ENCODE measurements at regions not wholly inside any gene's neighbourhood (a gene's known extent, or its start where the extent isn't known, plus 50 kb on each side); places are given as distances from the start of the nearest gene placed in this dataset.

DNA sequence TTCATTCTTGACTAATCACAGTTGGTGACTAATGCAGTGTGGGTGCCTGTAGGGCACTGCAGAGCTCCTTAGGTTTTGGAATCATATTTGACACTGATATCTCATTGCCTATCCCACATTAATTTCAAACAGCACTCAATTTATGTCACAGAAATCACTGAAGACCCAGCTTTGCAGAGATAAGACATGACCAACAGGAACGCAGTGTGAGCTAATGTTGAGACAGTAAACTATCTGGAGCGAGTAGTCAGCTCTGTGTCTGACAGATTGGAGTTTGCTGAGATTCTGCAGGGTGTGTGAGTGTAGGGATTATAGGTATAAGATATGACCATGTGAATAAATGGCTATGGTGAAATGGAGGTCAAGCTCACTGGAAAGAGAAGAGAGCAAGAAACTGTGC, 1586.1 kb upstream of the AGA start:
- DNase-seq (ENCODE audit: low read depth): no peak
- Mint-ChIP-seq H3K36me3 (ENCODE audit: low read depth, unreplicated experiment) (no peaks in the 10 kb centered on the region), H3K4me3 (ENCODE audit: unreplicated experiment) (no peak overlapping the region), H3K27ac (ENCODE audit: unreplicated experiment) (no peak overlapping the region), H3K9me3 (ENCODE audit: unreplicated experiment) (peaks cover 11% of the 10 kb centered on the region), H3K4me1 (ENCODE audit: low read depth, unreplicated experiment) (peaks cover 6% of the 10 kb centered on the region), H3K27me3 (ENCODE audit: low read depth, unreplicated experiment) (no peaks in the 10 kb centered on the region)
- no peak for FAIRE-seq
- no peaks in the 10 kb centered on the region for H4K20me1 ChIP-seq (ENCODE audit: insufficient read depth, low read length)
- TF ChIP-seq, protein P1, sequence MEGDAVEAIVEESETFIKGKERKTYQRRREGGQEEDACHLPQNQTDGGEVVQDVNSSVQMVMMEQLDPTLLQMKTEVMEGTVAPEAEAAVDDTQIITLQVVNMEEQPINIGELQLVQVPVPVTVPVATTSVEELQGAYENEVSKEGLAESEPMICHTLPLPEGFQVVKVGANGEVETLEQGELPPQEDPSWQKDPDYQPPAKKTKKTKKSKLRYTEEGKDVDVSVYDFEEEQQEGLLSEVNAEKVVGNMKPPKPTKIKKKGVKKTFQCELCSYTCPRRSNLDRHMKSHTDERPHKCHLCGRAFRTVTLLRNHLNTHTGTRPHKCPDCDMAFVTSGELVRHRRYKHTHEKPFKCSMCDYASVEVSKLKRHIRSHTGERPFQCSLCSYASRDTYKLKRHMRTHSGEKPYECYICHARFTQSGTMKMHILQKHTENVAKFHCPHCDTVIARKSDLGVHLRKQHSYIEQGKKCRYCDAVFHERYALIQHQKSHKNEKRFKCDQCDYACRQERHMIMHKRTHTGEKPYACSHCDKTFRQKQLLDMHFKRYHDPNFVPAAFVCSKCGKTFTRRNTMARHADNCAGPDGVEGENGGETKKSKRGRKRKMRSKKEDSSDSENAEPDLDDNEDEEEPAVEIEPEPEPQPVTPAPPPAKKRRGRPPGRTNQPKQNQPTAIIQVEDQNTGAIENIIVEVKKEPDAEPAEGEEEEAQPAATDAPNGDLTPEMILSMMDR (IDR thresholded peaks at IDR 0.05; ENCODE audit: insufficient read depth, low read depth, low read length): no peak
- TF ChIP-seq EZH2 (IDR thresholded peaks at IDR 0.05; ENCODE audit: insufficient read depth, low read length): no peak
- H3K79me2 ChIP-seq (ENCODE audit: insufficient read depth, low read length): no peaks in the 10 kb centered on the region
- H3K4me2 ChIP-seq (ENCODE audit: low read length): no peak overlapping the region
- no peaks in the 10 kb centered on the region for H3K9me3 ChIP-seq (ENCODE audit: insufficient read depth, low read depth, low read length)
- no peaks in the 10 kb centered on the region for H3K36me3 ChIP-seq (ENCODE audit: insufficient read depth, low read length)
- H2AFZ ChIP-seq (ENCODE audit: low read depth, low read length): no peak overlapping the region
- no peak overlapping the region for H3K27ac ChIP-seq (ENCODE audit: low read depth, low read length)
- H3K4me1 ChIP-seq (ENCODE audit: insufficient read depth, low read length): no peaks in the 10 kb centered on the region
- H3K4me3 ChIP-seq (ENCODE audit: insufficient read depth, low read depth, low read length): no peak overlapping the region
- H3K9ac ChIP-seq (ENCODE audit: low read length): no peak overlapping the region
- no peaks in the 10 kb centered on the region for H3K27me3 ChIP-seq (ENCODE audit: insufficient read depth, low read length)

DNA sequence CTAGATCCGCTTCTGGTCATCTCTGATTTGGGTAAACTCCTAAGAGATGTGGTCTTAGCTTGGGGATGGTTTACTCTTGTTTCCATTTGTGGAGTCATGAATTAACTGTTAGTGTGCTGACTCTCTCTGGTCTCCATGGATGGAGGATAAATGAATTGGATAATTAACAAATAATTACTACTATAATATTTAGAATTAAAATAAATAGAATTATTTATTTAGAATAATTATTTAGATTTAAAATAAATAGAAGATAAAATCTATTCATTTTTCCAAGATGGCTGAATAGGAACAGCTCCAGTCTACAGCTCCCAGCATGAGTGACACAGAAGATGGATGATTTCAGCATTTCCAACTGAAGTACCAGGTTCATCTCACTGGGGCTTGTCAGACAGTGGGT, 1587.4 kb upstream of the AGA start:
- no peak overlapping the region for H3K27ac ChIP-seq (ENCODE audit: low read depth, low read length)
- no peak overlapping the region for H3K4me3 ChIP-seq (ENCODE audit: insufficient read depth, low read depth, low read length)
- no peaks in the 10 kb centered on the region for H3K4me1 ChIP-seq (ENCODE audit: insufficient read depth, low read length)
- H3K9ac ChIP-seq (ENCODE audit: low read length): no peak overlapping the region
- FAIRE-seq (no peak), DNase-seq (ENCODE audit: low read depth) (no peak)
- no peak overlapping the region for H3K4me2 ChIP-seq (ENCODE audit: low read length)
- no peaks in the 10 kb centered on the region for H3K27me3 Mint-ChIP-seq (ENCODE audit: low read depth, unreplicated experiment)
- no peaks in the 10 kb centered on the region for H3K79me2 ChIP-seq (ENCODE audit: insufficient read depth, low read length)
- H4K20me1 ChIP-seq (ENCODE audit: insufficient read depth, low read length): no peaks in the 10 kb centered on the region
- peaks cover 6% of the 10 kb centered on the region for H3K4me1 Mint-ChIP-seq (ENCODE audit: low read depth, unreplicated experiment)
- TF ChIP-seq, protein P1 (IDR thresholded peaks at IDR 0.05; ENCODE audit: insufficient read depth, low read depth, low read length): no peak
- H3K27me3 ChIP-seq (ENCODE audit: insufficient read depth, low read length): no peaks in the 10 kb centered on the region
- H3K9me3 Mint-ChIP-seq (ENCODE audit: unreplicated experiment): peaks cover 11% of the 10 kb centered on the region
- H3K36me3 Mint-ChIP-seq (ENCODE audit: low read depth, unreplicated experiment): no peaks in the 10 kb centered on the region
- H3K36me3 ChIP-seq (ENCODE audit: insufficient read depth, low read length): no peaks in the 10 kb centered on the region
- no peak overlapping the region for H3K27ac Mint-ChIP-seq (ENCODE audit: unreplicated experiment)
- H3K4me3 Mint-ChIP-seq (ENCODE audit: unreplicated experiment): no peak overlapping the region
- no peaks in the 10 kb centered on the region for H3K9me3 ChIP-seq (ENCODE audit: insufficient read depth, low read depth, low read length)
- H2AFZ ChIP-seq (ENCODE audit: low read depth, low read length): no peak overlapping the region

DNA sequence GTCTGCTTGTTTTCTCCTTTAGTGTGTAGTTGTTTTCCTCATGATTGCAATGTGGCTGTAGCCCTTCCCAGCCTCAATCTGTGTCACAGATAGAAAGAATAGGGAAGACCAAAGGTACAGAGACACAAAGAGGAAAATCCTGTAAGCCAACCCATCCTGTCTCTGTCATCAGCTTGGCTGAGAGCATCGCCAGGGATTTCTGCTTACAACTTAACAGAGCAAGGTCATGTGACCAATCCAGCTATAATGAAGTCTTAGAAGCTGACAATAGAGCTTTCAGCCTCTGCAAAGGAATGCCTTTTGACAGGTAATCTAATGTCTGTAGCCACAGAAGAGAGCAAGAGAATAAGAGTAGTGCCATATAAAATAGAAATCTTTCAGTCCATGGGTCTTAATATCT, 1598.0 kb upstream of the AGA start:
- no peak overlapping the region for H3K4me2 ChIP-seq (ENCODE audit: low read length)

More for the DNA sequence above, 1598.0 kb upstream of the AGA start:
- Histone ChIP-seq H2AFZ (ENCODE audit: low read depth, low read length) (no peak overlapping the region), H3K27me3 (ENCODE audit: insufficient read depth, low read length) (no peaks in the 10 kb centered on the region), H3K79me2 (ENCODE audit: insufficient read depth, low read length) (no peaks in the 10 kb centered on the region), H3K9me3 (ENCODE audit: insufficient read depth, low read depth, low read length) (no peaks in the 10 kb centered on the region), H3K9ac (ENCODE audit: low read length) (no peak overlapping the region), H3K4me3 (ENCODE audit: insufficient read depth, low read depth, low read length) (no peak overlapping the region), H4K20me1 (ENCODE audit: insufficient read depth, low read length) (no peaks in the 10 kb centered on the region), H3K27ac (ENCODE audit: low read depth, low read length) (no peak overlapping the region), H3K4me1 (ENCODE audit: insufficient read depth, low read length) (no peaks in the 10 kb centered on the region), H3K36me3 (ENCODE audit: insufficient read depth, low read length) (no peaks in the 10 kb centered on the region)
- H3K27me3 Mint-ChIP-seq (ENCODE audit: low read depth, unreplicated experiment): no peaks in the 10 kb centered on the region
- H3K27ac Mint-ChIP-seq (ENCODE audit: unreplicated experiment): no peak overlapping the region
- no peaks in the 10 kb centered on the region for H3K36me3 Mint-ChIP-seq (ENCODE audit: low read depth, unreplicated experiment)
- FAIRE-seq (no peak), DNase-seq (ENCODE audit: low read depth) (no peak)
- no peaks in the 10 kb centered on the region for H3K4me1 Mint-ChIP-seq (ENCODE audit: low read depth, unreplicated experiment)
- no peak overlapping the region for H3K4me3 Mint-ChIP-seq (ENCODE audit: unreplicated experiment)
- TF ChIP-seq, protein P1 (IDR thresholded peaks at IDR 0.05; ENCODE audit: insufficient read depth, low read depth, low read length): no peak
- TF ChIP-seq EZH2 (IDR thresholded peaks at IDR 0.05; ENCODE audit: insufficient read depth, low read length): no peak
- no peaks in the 10 kb centered on the region for H3K9me3 Mint-ChIP-seq (ENCODE audit: unreplicated experiment)
